ENCODE measurements at regions not wholly inside any gene's neighbourhood (a gene's known extent, or its start where the extent isn't known, plus 50 kb on each side); places are given as distances from the start of the nearest gene placed in this dataset.

- DNase-seq = no peak
Measured at GRCh38 chr13:109500146-109500773, 286.1 kb downstream of the IRS2 start.

DNA sequence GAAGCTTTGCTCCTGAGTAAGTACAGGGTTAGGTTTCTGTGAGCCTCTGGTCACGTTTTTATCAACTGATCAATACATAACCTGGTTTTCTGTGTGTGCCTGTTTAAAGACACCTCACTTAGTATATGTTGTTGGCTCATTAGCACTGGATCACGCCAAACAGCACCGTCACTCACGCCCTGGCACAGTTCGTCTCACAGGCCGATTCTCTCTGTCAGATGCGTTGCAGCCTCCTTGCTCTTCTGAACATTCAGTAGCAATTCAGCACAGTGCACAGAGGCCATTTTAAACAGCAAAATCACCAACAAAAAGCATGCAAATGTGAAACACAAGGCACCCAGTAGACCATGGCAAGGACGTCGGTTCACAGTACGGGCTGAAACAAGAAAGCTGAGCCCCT lies 288.5 kb downstream of the IRS2 start:
- no peak for DNase-seq

GRCh38 chr13:109496216-109496615 lies 290.2 kb downstream of the IRS2 start:
- DNase-seq = no peak

- DNase-seq = no peak
Measured at GRCh38 chr13:109494925-109495369, 291.4 kb downstream of the IRS2 start.

GRCh38 chr13:109485136-109485794 lies 301.1 kb downstream of the IRS2 start:
- no peak for DNase-seq

- DNase-seq = no peak
Measured at GRCh38 chr13:109483284-109483683, 303.1 kb downstream of the IRS2 start.

DNA sequence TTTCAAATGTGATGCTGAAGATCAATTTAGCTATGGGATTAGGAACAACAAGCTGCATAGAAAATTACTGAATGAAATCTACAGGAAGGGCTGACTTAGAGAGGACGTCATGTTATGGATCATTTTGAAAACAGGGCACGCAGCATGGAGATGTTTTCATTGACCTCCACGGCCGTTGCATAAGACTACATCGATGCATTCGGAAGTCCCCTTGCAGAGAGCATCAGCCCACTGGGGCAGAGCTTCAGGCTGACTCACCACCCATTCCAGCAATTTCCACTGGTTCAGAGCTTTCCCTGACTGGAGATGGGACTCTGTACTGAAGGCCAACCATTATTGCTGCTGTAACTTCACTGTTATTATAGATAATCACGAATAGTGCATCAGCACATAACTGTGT lies 305.3 kb downstream of the IRS2 start:
- DNase-seq = no peak

DNA sequence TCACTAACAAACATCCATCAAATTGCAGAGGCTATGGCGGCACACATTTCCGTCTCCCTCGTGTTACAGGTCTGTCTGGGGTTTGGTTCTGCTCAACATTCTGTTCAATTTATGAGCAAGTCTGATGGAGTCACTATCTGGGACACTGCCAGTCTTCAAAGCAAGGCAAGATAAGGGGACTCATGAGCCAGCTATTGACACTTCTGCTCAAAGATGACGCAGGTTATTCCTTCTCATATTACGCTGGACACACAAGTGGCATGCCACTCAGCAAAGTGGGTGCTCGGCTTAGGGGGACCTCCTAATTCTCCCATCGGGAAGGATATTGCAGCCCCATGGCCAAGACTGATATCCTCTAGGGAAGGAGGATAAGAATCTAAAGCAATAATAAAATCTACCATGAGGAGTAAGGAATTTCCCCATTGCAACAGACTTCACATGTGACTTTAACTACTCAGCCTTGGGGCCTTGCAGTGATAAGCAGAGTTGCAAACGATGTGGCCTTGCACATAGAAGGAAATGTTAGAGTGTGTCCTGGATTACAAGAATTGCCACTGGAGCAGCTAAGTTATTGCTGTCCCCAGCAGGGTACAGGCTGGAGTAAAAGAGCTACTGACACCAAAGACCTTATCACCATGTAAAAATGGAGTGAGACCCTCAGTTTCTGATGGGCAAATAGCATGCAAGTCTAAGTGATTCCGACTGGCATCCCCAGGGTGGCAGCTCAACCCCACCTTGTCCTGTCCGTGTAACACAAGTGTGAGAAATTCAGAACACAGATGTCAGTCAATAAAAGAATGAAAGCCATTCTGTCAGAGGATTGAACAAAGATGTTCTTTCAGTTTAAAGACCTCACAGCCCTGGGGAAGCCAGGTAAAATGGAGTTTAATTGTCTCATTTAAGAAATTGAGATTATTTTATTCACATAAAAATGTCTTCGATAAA lies 306.1 kb downstream of the IRS2 start:
- DNase-seq = no peak

GRCh38 chr13:109479534-109479933 lies 306.8 kb downstream of the IRS2 start:
- no peak for DNase-seq

DNA sequence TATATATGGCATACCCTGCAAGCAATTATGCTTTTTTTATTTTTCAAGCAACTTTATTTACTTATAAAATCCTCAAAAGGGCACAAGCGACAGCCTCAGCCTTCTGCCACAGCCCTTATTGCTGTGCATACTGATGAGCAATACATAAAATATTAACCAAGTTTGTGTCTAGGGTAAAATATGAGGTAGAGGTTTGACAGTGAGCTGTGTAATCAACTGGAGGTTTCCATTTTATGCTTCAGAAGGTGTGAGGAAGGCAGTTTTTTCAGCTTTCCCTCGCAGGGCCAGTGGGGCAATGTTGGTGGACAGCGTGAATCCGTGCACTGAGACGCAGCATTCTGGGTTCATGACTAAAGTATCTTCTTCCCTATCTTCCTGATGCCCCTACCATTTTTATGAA lies 310.4 kb downstream of the IRS2 start:
- DNase-seq = no peak

DNA sequence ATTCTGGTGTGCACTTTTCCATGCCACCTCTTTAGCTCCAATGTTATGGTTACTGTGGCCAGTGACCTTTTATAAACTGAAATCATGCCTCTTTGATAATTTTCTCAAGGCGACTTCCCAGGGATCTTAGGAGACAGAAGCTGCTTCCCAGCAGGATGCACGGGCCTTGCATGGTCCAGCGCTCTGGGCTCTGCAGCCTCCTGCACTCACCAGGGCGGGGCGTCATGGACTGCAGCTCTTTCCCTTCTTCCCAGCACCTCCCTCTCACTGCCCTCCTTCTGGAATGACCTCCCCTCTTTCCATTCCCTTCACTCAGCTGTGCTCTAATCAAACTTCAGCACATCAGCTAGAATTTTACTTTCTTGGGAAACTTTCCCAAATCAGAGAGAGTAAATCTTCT lies 318.3 kb downstream of the IRS2 start:
- DNase-seq = no peak

GRCh38 chr13:109465148-109465547 lies 321.2 kb downstream of the IRS2 start:
- DNase-seq = no peak

DNA sequence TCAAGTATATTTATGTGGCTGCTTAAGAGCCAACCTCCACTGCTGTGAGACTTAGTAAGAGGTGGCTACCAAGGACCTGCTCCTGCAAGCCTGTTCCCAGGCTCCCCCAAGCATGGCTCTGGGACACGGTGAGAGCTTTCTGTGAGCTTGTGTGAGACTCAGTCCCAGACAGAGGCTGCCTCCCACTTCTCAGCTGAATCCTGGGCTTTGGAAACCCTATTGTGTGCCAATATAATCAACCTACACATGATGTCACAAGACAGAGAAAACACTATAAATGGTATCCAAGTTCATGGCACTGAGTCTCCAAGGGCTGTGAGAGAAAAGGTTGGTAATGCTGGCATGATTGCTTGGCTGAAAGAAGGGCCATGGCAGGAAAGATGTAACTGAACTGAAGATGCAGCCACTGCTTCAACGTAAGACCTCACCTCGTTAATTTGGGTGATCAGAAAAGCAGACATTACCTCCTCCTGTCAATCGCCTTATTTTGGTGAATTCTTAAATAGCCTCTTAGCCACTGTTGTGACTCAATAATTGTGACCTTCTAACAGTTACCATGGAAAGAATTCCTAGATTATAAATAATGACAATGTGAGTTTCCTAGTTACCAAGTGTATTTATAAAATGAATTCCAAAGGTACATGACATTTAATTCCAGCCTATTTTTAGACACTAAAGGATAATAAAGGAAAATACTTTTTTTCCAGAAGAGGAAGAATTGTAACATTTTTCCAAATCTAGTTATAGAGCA lies 332.0 kb downstream of the IRS2 start:
- DNase-seq = no peak

GRCh38 chr13:109451726-109452125 lies 334.7 kb downstream of the IRS2 start:
- no peak for DNase-seq

- DNase-seq = no peak
Measured at GRCh38 chr13:109448629-109449028, 337.8 kb downstream of the IRS2 start.

- DNase-seq = no peak
Measured at GRCh38 chr13:109447667-109448066, 338.7 kb downstream of the IRS2 start.

DNA sequence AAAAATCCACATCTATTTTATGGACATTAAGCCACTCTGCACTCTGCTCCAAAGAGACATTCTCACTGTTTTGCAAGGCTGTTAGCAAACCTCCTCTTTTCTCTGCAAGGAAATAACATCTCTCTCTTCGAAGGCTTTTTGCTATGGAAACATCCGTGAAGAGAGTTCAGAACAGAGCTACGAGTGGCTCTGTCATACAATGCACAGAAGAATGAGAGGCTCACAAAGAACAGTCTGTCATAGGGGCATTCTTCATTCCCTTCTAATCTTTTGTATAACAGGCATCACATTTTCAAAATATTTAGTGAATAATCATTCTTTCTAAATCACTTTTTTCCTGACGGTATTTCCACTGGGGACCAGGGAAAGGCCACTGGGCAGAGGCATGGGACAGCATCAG lies 346.1 kb downstream of the IRS2 start:
- no peak for DNase-seq

- DNase-seq = no peak
Measured at GRCh38 chr13:109439813-109440212, 346.6 kb downstream of the IRS2 start.

DNA sequence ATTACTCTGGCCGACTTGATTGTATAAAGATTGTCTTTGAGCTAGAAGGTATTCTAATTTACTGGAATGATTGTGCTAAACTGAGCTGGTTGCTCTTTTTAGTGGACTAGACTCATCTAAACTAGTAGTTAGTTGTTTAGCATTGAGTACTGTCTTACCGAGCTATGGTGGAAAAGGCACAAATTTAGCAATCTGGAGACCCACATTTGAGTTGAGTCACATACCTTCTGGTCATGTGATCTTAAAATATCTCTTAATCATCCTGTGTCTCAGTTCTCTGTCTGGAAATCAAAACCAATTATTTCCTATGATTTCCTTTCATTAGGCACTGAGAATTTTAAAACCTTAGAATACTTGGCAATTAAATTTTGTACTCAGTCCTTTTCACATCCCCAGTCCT lies 349.5 kb downstream of the IRS2 start:
- DNase-seq = no peak

DNA sequence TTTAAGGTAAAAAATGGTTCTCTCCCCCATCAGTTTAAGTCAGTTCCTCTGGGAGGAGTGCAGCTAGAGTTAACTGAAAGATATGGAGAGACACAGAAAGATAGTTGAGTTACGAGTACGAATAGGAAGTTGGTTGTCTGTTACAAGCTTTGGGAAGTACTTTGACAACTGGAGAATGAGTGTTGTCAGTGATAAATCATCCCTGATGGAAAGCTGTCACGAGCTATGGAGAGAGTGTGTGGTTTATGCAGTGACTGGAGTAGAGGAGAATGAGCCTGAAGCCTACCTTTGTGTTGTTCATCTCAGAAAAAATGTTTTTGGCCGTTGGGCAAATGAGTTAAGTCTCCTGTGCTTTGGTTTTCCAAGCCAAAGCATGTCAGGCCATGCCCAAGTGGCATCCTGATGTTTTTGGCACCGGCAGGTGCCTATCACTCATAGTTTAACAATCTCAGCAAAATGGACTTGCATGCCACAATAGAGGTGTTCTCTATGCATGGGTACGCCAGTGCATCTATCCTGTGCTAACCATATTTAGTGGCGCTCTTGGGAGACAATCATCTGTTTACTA lies 350.2 kb downstream of the IRS2 start:
- no peak for DNase-seq

DNA sequence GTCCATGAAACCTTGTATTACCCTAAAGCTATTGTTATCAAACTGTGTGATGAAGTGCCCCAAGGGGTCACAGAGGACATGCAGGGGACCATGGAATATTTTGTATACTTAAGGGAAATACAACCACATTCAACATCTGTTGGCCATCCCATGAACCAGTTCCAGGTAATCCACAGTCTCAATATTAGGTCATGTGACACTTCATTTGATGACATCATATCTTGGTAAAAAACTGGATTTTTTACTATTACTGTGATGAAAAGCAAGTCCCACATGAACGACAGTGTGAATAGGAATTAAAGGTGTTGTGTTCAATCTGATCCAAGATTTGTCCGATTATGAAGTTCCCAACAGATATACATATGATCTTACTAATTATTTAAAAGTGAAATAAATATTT lies 355.2 kb downstream of the IRS2 start:
- DNase-seq = no peak

GRCh38 chr13:109428146-109428545 lies 358.2 kb downstream of the IRS2 start:
- no peak for DNase-seq

- DNase-seq = no peak
Measured at GRCh38 chr13:109427695-109428094, 358.7 kb downstream of the IRS2 start.
